ENCODE measurements at regions not wholly inside any gene's neighbourhood (a gene's known extent, or its start where the extent isn't known, plus 50 kb on each side); places are given as distances from the start of the nearest gene placed in this dataset.

- no peak overlapping the region for H4K91ac ChIP-seq (ENCODE audit: insufficient read depth, low read depth, low read length)
- H3K14ac ChIP-seq (replicated peaks; ENCODE audit: low read depth, low read length) = no peak overlapping the region
- no peak overlapping the region for H2AK5ac ChIP-seq (ENCODE audit: low read depth, low read length)
- no peak overlapping the region for H4K5ac ChIP-seq (ENCODE audit: low read depth, low read length)
- dilution Hi-C loops (cut with HindIII; ENCODE audit: low sequenced_read_pairs, unreplicated experiment) = no loop called here
- H3K56ac ChIP-seq (ENCODE audit: extremely low read depth, insufficient read depth, low read length) = no peak overlapping the region
- no peaks in the 10 kb centered on the region for H3K9me3 ChIP-seq (ENCODE audit: control insufficient read depth, insufficient read depth, low read length)
- in situ Hi-C loops (cut with MboI; ENCODE audit: low sequenced_read_pairs) = no loop called here
- no peak overlapping the region for H2AK9ac ChIP-seq (replicated peaks; ENCODE audit: low read depth, low read length, poor library complexity)
- no peak overlapping the region for H2BK5ac ChIP-seq (ENCODE audit: low read depth, low read length, poor library complexity, severe bottlenecking)
- H4K8ac ChIP-seq (ENCODE audit: low read depth in 2 of 2, low read length in 2 of 2) = no peak overlapping the region
- WGBS, 2 experiments (ENCODE audit: extremely low coverage in 2 of 2, insufficient read length in 1 of 2) = no CpG with 5 or more reads among the region's 3 CpGs
- no peak overlapping the region for H3K4ac ChIP-seq (ENCODE audit: low read depth, low read length)
- H3K4me2 ChIP-seq (ENCODE audit: low read depth, low read length) = no peak overlapping the region
- no peak overlapping the region for H3K9ac ChIP-seq (ENCODE audit: low read depth, low read length)
- no peak overlapping the region for H3K27ac ChIP-seq (ENCODE audit: insufficient read depth, low read length)
- CTCF ChIA-PET = no interaction called here
- H2BK20ac ChIP-seq (ENCODE audit: low read depth, low read length) = no peak overlapping the region
- H3K36me3 ChIP-seq (ENCODE audit: control insufficient read depth, insufficient read depth, low read length) = no peaks in the 10 kb centered on the region
- no peak overlapping the region for H3K4me3 ChIP-seq (ENCODE audit: insufficient read depth, low read depth, low read length)
- TF ChIP-seq RAD21 (IDR thresholded peaks at IDR 0.05; ENCODE audit: low read length) = no peak
- no peak for TF ChIP-seq USF2 (IDR thresholded peaks at IDR 0.05; ENCODE audit: low read depth, low read length)
- no peak for TF ChIP-seq CHD1 (IDR thresholded peaks at IDR 0.05; ENCODE audit: low read depth, low read length)
- no peak for TF ChIP-seq ELK1 (IDR thresholded peaks at IDR 0.05; ENCODE audit: borderline replicate concordance, low read depth, low read length)
- TF ChIP-seq RCOR1 (IDR thresholded peaks at IDR 0.05; ENCODE audit: insufficient replicate concordance, low read length) = no peak
- TF ChIP-seq MAZ (IDR thresholded peaks at IDR 0.05; ENCODE audit: borderline replicate concordance, low read depth, low read length) = no peak
- no peaks in the 10 kb centered on the region for H4K20me1 ChIP-seq (ENCODE audit: insufficient read depth, low read length)
- no peaks in the 10 kb centered on the region for H3K79me1 ChIP-seq (ENCODE audit: low read depth in 1 of 2, low read length in 2 of 2)
- H2BK120ac ChIP-seq (ENCODE audit: low read depth, low read length) = no peak overlapping the region
- no peaks in the 10 kb centered on the region for H3K4me1 ChIP-seq (ENCODE audit: control insufficient read depth, insufficient read depth, low read length)
- H2AFZ ChIP-seq (replicated peaks; ENCODE audit: low read length, poor library complexity) = no peak overlapping the region
- ATAC-seq (ENCODE audit: low read depth) (no peak), DNase-seq (no peak)
- no peaks in the 10 kb centered on the region for H3K9me1 ChIP-seq (ENCODE audit: insufficient read depth, low read length)
- no peak overlapping the region for H2BK15ac ChIP-seq (ENCODE audit: low read depth, low read length)
- no peak overlapping the region for H3K23ac ChIP-seq (ENCODE audit: low read depth, low read length)
- POLR2A ChIA-PET (ENCODE audit: unreplicated experiment) = no interaction called here
- no TSS peak for BruUV-seq (replicated peaks)
- intact Hi-C loops (cut with micrococcal nuclease) = no loop called here
- H3K27me3 ChIP-seq (ENCODE audit: control insufficient read depth, insufficient read depth, low read length) = no peaks in the 10 kb centered on the region
- H3K18ac ChIP-seq (ENCODE audit: low read depth, low read length) = no peak overlapping the region
Observed at GRCh38 chr5:120219988-120220387, 244.1 kb upstream of the PRR16 start.
